GM12878 (cell line): ENCODE measurements at regions not wholly inside any gene's neighbourhood (a gene's known extent, or its start where the extent isn't known, plus 50 kb on each side); places are given as distances from the start of the nearest gene placed in this dataset.

Experiments used
- CEBPB ChIP-seq, 2 experiments: fragments of 150-350 bp in 1 of 2; IDR thresholded peaks; 2 replicates each; pipeline ENCODE4 v1.6.1; 2012 to 2014; ENCODE audit warnings: low read depth in 2 of 2, low read length in 2 of 2, borderline replicate concordance in 1 of 2, inconsistent platforms in 1 of 2
- E2F8 ChIP-seq: fragments of 450-650 bp; IDR thresholded peaks from 2 replicates; pipeline ENCODE4 v1.6.1; 2018; ENCODE audit warnings: mild to moderate bottlenecking, low read depth, moderate library complexity; ENCODE audit not compliant: partially characterized antibody
- ESRRA ChIP-seq: IDR thresholded peaks from 2 replicates; pipeline ENCODE4 v1.6.1; 2012; ENCODE audit warnings: mild to moderate bottlenecking, low read length, improper control_type of control experiment
- IKZF2 ChIP-seq, 2 experiments: fragments of 450-650 bp; IDR thresholded peaks; 2 replicates each; pipeline ENCODE4 v1.6.1; 2017; ENCODE audit warnings: mild to moderate bottlenecking in 2 of 2, moderate library complexity in 2 of 2
- POLR2AphosphoS5 ChIP-seq: IDR thresholded peaks from 2 replicates; pipeline ENCODE4 v1.6.1; 2011; ENCODE audit warnings: mild to moderate bottlenecking, low read length, inconsistent platforms
- REST ChIP-seq: IDR thresholded peaks from 2 replicates; pipeline ENCODE4 v1.6.1; 2012; ENCODE audit warnings: mild to moderate bottlenecking, low read depth, low read length
- ZBTB4 ChIP-seq: fragments of 450-650 bp; formaldehyde crosslinking; IDR thresholded peaks from 2 replicates; pipeline ENCODE4 v1.4.0; 2022; ENCODE audit warnings: mild to moderate bottlenecking, moderate library complexity

- TF ChIP-seq E2F8, result no peak
- no peak for TF ChIP-seq IKZF2 (IDR thresholded peaks at IDR 0.05)
- no peak for TF ChIP-seq ZBTB4
- TF ChIP-seq CEBPB (IDR thresholded peaks at IDR 0.05; ENCODE audit: borderline replicate concordance in 1 of 2, low read depth in 2 of 2, low read length in 2 of 2), result no peak
- TF ChIP-seq REST, result no peak
- TF ChIP-seq ESRRA, result no peak
- no peak for TF ChIP-seq POLR2AphosphoS5
- TF ChIP-seq, all 136 proteins: peak for 0
Measured at GRCh38 chr18:76584414-76585310, 89.6 kb upstream of the ZNF516 start (continued).
